Erythroblast (primary cell): ENCODE measurements at regions not wholly inside any gene's neighbourhood (a gene's known extent, or its start where the extent isn't known, plus 50 kb on each side); places are given as distances from the start of the nearest gene placed in this dataset.

Experiments used
- GATA1 ChIP-seq: IDR thresholded peaks from 2 replicates; pipeline ENCODE4 v1.6.1; 2011; ENCODE audit warnings: low read depth, mild to moderate bottlenecking, control low read depth, low read length, moderate library complexity
- POLR2A ChIP-seq: IDR thresholded peaks from 2 replicates; pipeline ENCODE4 v1.6.1; 2011; ENCODE audit warnings: mild to moderate bottlenecking, low read length

- TF ChIP-seq POLR2A (no peak), GATA1 (no peak)
These were observed 79.0 kb upstream of the SCIN start for GRCh38 chr7:12491526-12491925.
